HepG2 (cell line): ENCODE measurements at regions not wholly inside any gene's neighbourhood (a gene's known extent, or its start where the extent isn't known, plus 50 kb on each side); places are given as distances from the start of the nearest gene placed in this dataset.

ENCODE experiments used
- ATAC-seq: fragments of 200-7000 bp; cut with Tn5 transposase; 3 replicates; pipeline ENCODE4 v1.9.1; 2020; ENCODE audit warnings: mild to moderate bottlenecking, moderate library complexity
- BruUV-seq: library from RNA; stranded (reverse); fragments of 400-500 nt; replicated peaks from 2 replicates; lab custom pipeline; 2021; lab: Mats Ljungman, UMichigan
- CTCF ChIA-PET: fragments of 300-600 bp; formaldehyde crosslinking; extraction: SDS; loops from one replicate; lab custom pipeline; 2021; ENCODE audit warnings: low total read pairs, inconsistent platforms, low intra/inter-chr PET ratio; lab: Yijun Ruan, JAX
- POLR2A ChIA-PET: fragments of 350-600 bp; sonication (Branson Sonifier 250); formaldehyde crosslinking; loops from one replicate; lab custom pipeline; 2020; ENCODE audit warnings: antibody characterized with exemption, inconsistent platforms; lab: Yijun Ruan, JAX
- DNase-seq: peaks from one replicate; pipeline ENCODE4 v3.0.0-alpha.2; 2015; ENCODE audit warnings: low spot score
- FAIRE-seq: peaks from 3 replicates; lab custom pipeline; 2011; peaks lifted over from hg19 to GRCh38; lab: Jason Lieb, UNC
- H2AFZ ChIP-seq: one replicate; pipeline ENCODE4 v1.6.1; 2011; ENCODE audit warnings: low read length, inconsistent platforms
- H3K27ac ChIP-seq: fragments of 300-600 bp; 3 replicates; pipeline ENCODE4 v1.8.0; 2011; ENCODE audit warnings: mixed run types, mild to moderate bottlenecking, mixed read lengths, low read length, inconsistent platforms; ENCODE audit not compliant: insufficient read depth; ENCODE audit errors: extremely low read length
- H3K27me3 ChIP-seq, 2 experiments: fragments of 200-600 bp in 1 of 2; 2 replicates in 1 of 2; 3 replicates in 1 of 2; pipeline versions ENCODE4 v1.6.0 to v1.8.0; 2011; ENCODE audit warnings: low read length in 2 of 2, mild to moderate bottlenecking in 2 of 2, moderate library complexity in 2 of 2, inconsistent platforms in 1 of 2; ENCODE audit not compliant: insufficient read depth in 2 of 2, control insufficient read depth in 1 of 2
- H3K36me3 ChIP-seq, 2 experiments: fragments of 200-600 bp in 1 of 2; replicated peaks in 1 of 2; 2 replicates in 1 of 2; 3 replicates in 1 of 2; pipeline versions ENCODE4 v1.5.1 to v1.8.0; 2011; ENCODE audit warnings: low read length in 2 of 2, inconsistent platforms in 1 of 2; ENCODE audit not compliant: insufficient read depth in 2 of 2, control insufficient read depth in 1 of 2
- H3K4me1 ChIP-seq: 2 replicates; pipeline ENCODE4 v1.5.1; 2012; ENCODE audit warnings: low read length, inconsistent platforms; ENCODE audit not compliant: insufficient read depth
- H3K4me2 ChIP-seq: 2 replicates; pipeline ENCODE4 v1.6.0; 2011; ENCODE audit warnings: low read depth, low read length, inconsistent platforms
- H3K4me3 ChIP-seq, 3 experiments: fragments of 200-600 bp in 1 of 3; sonication (generic), shearing (Covaris generic) in 1 of 3; replicated peaks in 1 of 3; 2 replicates each; pipeline ENCODE4 v1.5.1; 2011 to 2016; ENCODE audit warnings: low read length in 3 of 3, inconsistent platforms in 2 of 3, low read depth in 2 of 3, mild to moderate bottlenecking in 2 of 3, control low read depth in 1 of 3, mixed read lengths in 1 of 3; ENCODE audit not compliant: insufficient read depth in 1 of 3
- H3K79me2 ChIP-seq: one replicate; pipeline ENCODE4 v1.6.1; 2011; ENCODE audit warnings: low read length, inconsistent platforms; ENCODE audit not compliant: insufficient read depth
- H3K9ac ChIP-seq: 2 replicates; pipeline ENCODE4 v1.6.0; 2011; ENCODE audit warnings: mild to moderate bottlenecking, low read depth, low read length, inconsistent platforms; ENCODE audit not compliant: insufficient read depth
- H3K9me3 ChIP-seq: 2 replicates; pipeline ENCODE4 v1.5.1; 2012; ENCODE audit warnings: mild to moderate bottlenecking, low read length
- H4K20me1 ChIP-seq: 2 replicates; pipeline ENCODE4 v1.6.0; 2011; ENCODE audit warnings: inconsistent platforms, mild to moderate bottlenecking, low read length, moderate library complexity; ENCODE audit not compliant: insufficient read depth
- EEA1 ChIP-seq: sonication (generic); formaldehyde crosslinking; IDR thresholded peaks from 2 replicates; pipeline ENCODE4 v1.5.1; 2020; ENCODE audit warnings: mild to moderate bottlenecking, missing genetic modification reagents, borderline replicate concordance
- KAT7 ChIP-seq: IDR thresholded peaks from 2 replicates; pipeline ENCODE4 v1.6.1; 2018; ENCODE audit warnings: borderline replicate concordance, missing compliant biosample characterization
- MEIS1 ChIP-seq: sonication (generic); formaldehyde crosslinking; IDR thresholded peaks from 2 replicates; pipeline ENCODE4 v1.9.0; 2021; ENCODE audit warnings: mild to moderate bottlenecking, missing genetic modification reagents, moderate library complexity, borderline replicate concordance
- RBM39 ChIP-seq: fragments of 200-400 bp; formaldehyde crosslinking; IDR thresholded peaks from one replicate; pipeline ENCODE4 v1.6.1; 2018; ENCODE audit warnings: antibody characterized with exemption, mild to moderate bottlenecking, low read depth, low read length; ENCODE audit not compliant: poor library complexity, severe bottlenecking
- REST ChIP-seq, 2 experiments: IDR thresholded peaks; 2 replicates each; pipeline ENCODE4 v1.6.1; 2011 to 2012; ENCODE audit warnings: low read length in 2 of 2, borderline replicate concordance in 1 of 2, low read depth in 1 of 2, mild to moderate bottlenecking in 1 of 2, moderate library complexity in 1 of 2
- ZBTB1 ChIP-seq: sonication (generic); formaldehyde crosslinking; IDR thresholded peaks from 2 replicates; pipeline ENCODE4 v1.4.0; 2020; ENCODE audit warnings: missing genetic modification reagents, borderline replicate concordance
- ZMAT5 ChIP-seq: sonication (generic); formaldehyde crosslinking; IDR thresholded peaks from 2 replicates; pipeline ENCODE4 v1.5.0; 2020; ENCODE audit warnings: mild to moderate bottlenecking, low read depth, missing genetic modification reagents, borderline replicate concordance
- ZNF235 ChIP-seq: sonication (generic); formaldehyde crosslinking; IDR thresholded peaks from 2 replicates; pipeline ENCODE4 v1.8.1; 2023; ENCODE audit warnings: mild to moderate bottlenecking, missing genetic modification reagents, borderline replicate concordance
- ZNF264 ChIP-seq: sonication (generic); formaldehyde crosslinking; IDR thresholded peaks from 2 replicates; pipeline ENCODE4 v1.4.0; 2020; ENCODE audit warnings: missing genetic modification reagents
- ZNF367 ChIP-seq: sonication (generic); formaldehyde crosslinking; IDR thresholded peaks from 2 replicates; pipeline ENCODE4 v1.4.0; 2020; ENCODE audit warnings: missing genetic modification reagents, borderline replicate concordance
- ZNF547 ChIP-seq: sonication (generic); formaldehyde crosslinking; IDR thresholded peaks from 2 replicates; pipeline ENCODE4 v1.5.1; 2020; ENCODE audit warnings: mild to moderate bottlenecking, missing genetic modification reagents
- WGBS: methylation state at CpG from one replicate; pipeline ENCODE4 v1.1.6; 2017; ENCODE audit warnings: low lambda C conversion rate; 5-methylcytosine and 5-hydroxymethylcytosine counted together
- in situ Hi-C: cut with HindIII; loops from 2 replicates; pipeline ENCODE4 v1.10.0; 2017; ENCODE audit warnings: low pct_unique_long_range_greater_than_20kb; ENCODE audit not compliant: extremely low pct_ligation_motif_present
- intact Hi-C: fragments of 100-400 bp; cut with micrococcal nuclease; formaldehyde crosslinking; loops from one replicate; pipeline ENCODE4 v1.10.0; 2022; ENCODE audit not compliant: unreplicated experiment

GRCh38 chr10:2625094-2625493 is 442.3 kb upstream of the PFKP start (continued):
- TF ChIP-seq REST (IDR thresholded peaks at IDR 0.05; ENCODE audit: borderline replicate concordance in 1 of 2, low read depth in 1 of 2, low read length in 2 of 2) (no peak), ZNF264 (CRISPR knock-in tag) (no peak), ZBTB1 (CRISPR knock-in tag) (no peak), ZMAT5 (CRISPR knock-in tag) (no peak), MEIS1 (no peak)

GRCh38 chr10:2623675-2624274 is 443.6 kb upstream of the PFKP start:
- intact Hi-C loops (no loop called here), in situ Hi-C loops (no loop called here)
- FAIRE-seq: no peak
- Histone ChIP-seq H4K20me1 (no peaks in the 10 kb centered on the region), H2AFZ (no peak overlapping the region), H3K4me3 (no peak overlapping the region), H3K4me2 (no peak overlapping the region), H3K4me1 (no peaks in the 10 kb centered on the region), H3K9me3 (no peaks in the 10 kb centered on the region), H3K36me3 (no peaks in the 10 kb centered on the region), H3K79me2 (no peaks in the 10 kb centered on the region), H3K9ac (no peak overlapping the region), H3K27ac (no peak overlapping the region), H3K27me3 (peaks cover 0 to 26% of the 10 kb centered on the region in 2 experiments; a peak in 1 of 5 replicates)
- ChIA-PET POLR2A (no interaction called here), CTCF (no interaction called here)
- no TSS peak for BruUV-seq
- TF ChIP-seq ZNF367 (CRISPR knock-in tag) (no peak), ZNF547 (CRISPR knock-in tag) (no peak), EEA1 (no peak), RBM39 (no peak), ZNF235 (CRISPR knock-in tag) (no peak), KAT7 (CRISPR knock-in tag) (no peak)
- 44% methylated on average over 5 of the region's 12 CpGs for WGBS
- ATAC-seq: no peak
- DNase-seq: no peak
